Putamen (tissue), 1 donor: ENCODE measurements at regions not wholly inside any gene's neighbourhood (a gene's known extent, or its start where the extent isn't known, plus 50 kb on each side); places are given as distances from the start of the nearest gene placed in this dataset.
"Not testable (repeated sequence)": the region's sequence is repeated elsewhere in the genome, so short reads cannot be mapped to it uniquely, and the experiment has no call there.

Source experiments
- DNase-seq: peaks from one replicate; pipeline ENCODE4 v3.0.0-alpha.2; 2016; ENCODE audit warnings: low spot score

DNA sequence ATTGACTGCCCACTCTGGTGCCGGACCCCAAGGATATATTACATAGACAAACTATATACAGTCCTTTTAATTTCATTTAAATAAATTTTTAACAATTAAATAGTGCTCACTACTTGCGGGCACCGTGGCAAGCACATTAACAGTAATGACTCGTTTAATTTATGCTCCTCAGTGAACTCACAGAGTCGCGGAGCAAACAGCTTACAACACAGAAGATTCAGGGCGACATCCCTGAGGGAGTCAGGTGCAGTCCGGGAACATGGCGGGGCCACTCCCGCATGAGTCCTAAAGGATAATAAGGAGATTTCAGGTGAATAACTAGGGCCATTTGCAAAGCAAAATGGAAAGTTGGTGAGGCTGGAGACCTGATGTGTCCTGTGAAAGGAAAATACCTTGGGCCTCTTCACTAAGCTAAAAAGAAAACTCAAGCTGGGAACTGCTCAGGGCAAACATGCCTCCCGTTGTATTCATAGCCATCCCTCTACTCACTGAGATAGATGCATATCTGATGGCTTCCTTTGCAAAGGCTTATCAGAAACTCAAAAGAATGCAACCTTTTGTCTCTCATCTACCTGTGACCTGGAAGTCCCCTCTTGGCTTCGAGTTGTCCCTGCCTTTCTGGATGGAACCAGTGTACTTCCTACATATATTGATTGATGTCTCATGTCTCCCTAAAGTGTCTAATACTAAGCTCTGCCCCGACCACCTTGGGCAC lies 125.6 kb downstream of the KLF6 start:
- no peak for DNase-seq

GRCh38 chr10:3658766-3659165 lies 126.2 kb downstream of the KLF6 start:
- no peak for DNase-seq

DNA sequence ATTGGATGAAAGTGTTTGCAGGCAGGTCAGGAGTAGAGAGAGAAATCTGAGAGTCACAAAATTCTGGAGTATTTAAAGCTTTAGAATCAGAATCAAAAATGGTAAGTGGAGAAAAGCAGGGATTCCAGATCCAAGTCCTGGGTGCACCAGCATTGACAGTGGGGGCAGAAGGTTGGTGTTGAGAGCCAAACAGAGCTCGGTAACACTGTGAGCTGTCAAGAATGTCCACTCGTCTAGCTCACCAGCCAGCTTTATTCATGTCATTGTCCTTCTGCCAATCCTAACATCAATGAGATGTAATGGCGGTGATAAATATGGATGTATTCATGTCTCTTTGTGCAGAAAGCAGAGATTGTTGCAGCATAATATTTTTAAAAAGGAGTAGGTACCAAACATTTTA lies 128.8 kb downstream of the KLF6 start:
- no peak for DNase-seq

GRCh38 chr10:3655528-3655927 lies 129.5 kb downstream of the KLF6 start:
- DNase-seq: no peak

DNA sequence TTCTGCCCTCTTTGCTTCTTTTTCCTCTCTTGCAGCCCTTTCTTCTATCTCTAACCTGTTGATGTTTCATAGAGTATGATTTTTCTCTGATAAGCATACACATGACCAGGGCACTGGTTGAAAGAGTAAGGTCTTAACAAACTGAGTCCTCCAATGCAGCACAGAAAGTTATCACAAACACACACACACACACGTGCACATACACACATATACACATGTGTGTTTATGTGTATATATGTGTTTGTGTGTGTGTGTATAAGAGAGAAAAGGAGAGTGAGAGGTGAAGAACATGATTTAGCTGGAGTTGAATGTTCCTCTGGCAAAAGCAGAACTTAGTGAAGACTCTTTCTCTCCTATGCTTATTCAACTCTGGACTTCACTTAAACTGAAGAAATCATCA lies 130.0 kb downstream of the KLF6 start:
- DNase-seq: no peak

DNA sequence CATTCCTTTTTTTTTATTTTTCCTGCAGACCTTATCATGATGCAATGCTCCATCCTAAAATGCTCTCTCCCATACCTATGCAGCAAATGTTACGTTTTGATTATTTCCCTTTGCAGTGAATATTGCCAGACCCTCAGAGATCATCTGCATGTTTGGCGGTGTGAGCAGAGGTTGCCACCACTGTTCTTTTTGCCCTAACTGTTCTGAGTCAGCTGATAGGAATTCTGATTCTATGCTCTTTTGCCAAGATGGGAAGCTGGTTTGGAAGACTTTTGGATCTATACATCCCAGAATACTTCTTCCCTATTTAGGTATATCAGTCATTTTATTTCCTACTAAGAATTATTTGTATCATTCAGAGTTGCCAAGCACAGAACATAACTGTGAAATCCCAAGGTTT lies 130.5 kb downstream of the KLF6 start:
- DNase-seq: no peak

DNA sequence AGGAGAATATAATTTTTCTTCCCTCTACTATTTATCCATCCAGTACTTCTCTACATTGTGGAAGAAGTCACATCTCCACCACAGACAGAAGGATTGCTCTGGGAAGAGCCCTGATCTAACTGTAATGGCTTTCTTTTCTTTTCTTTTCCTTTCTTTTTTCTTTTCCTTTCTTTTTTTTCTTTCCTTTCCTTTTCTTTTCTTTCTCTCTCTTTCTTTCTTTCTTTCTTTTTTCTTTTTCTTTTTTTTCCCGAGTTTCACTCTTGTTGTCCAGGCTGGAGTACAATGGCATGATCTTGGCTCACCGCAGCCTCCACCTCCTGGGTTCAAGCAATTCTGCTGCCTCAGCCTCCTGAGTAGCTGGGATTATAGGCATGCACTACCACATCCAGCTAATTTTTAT lies 131.7 kb downstream of the KLF6 start:
- DNase-seq: not testable (repeated sequence)

DNA sequence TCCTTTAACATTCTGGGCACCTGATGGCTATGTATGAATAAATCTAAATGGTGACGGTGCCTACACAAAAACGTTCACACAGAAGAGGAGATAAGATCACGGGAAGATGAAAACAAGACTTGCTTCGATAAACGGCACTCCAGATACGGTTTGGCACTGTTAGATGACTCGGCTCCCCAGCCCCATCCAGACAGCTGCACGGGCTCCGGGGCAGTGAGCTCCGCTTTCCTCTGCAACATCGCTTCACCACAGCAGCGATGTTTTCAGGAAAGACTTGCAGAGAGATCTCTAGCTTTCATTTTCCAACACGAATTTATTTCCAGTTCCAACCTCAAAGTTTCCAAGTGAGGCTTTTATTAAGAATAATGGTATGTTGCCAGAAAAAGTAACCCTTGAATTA lies 132.1 kb downstream of the KLF6 start:
- DNase-seq: no peak

GRCh38 chr10:3651969-3652653 lies 132.9 kb downstream of the KLF6 start:
- no peak for DNase-seq

- no peak for DNase-seq
Observed at GRCh38 chr10:3648576-3648975, 136.4 kb downstream of the KLF6 start.

- no peak for DNase-seq
Observed at GRCh38 chr10:3648170-3648569, 136.8 kb downstream of the KLF6 start.

DNA sequence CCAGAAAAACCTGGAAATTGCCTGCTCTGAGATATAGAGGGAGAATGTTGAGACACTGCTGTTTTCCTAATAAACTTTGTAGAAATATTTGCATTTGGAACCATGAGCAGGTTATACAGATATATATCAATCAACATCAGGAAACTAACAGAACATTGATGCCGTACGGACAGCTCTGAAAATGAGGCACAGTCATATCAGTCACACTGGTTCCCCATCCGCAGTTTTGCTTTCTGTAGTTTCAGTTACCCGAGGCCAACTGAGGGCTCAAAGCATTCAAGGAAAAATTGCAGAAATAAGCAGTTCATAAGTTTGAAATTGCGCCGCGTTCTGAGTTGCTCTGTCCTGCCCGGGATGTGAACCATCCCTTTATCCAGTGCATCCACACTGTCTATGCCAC lies 137.9 kb downstream of the KLF6 start:
- DNase-seq: no peak

- DNase-seq: no peak
Observed at GRCh38 chr10:3645406-3645805, 139.6 kb downstream of the KLF6 start.

GRCh38 chr10:3640816-3641215 lies 144.2 kb downstream of the KLF6 start:
- no peak for DNase-seq

- DNase-seq: no peak
Observed at GRCh38 chr10:3639546-3639945, 145.5 kb downstream of the KLF6 start.

DNA sequence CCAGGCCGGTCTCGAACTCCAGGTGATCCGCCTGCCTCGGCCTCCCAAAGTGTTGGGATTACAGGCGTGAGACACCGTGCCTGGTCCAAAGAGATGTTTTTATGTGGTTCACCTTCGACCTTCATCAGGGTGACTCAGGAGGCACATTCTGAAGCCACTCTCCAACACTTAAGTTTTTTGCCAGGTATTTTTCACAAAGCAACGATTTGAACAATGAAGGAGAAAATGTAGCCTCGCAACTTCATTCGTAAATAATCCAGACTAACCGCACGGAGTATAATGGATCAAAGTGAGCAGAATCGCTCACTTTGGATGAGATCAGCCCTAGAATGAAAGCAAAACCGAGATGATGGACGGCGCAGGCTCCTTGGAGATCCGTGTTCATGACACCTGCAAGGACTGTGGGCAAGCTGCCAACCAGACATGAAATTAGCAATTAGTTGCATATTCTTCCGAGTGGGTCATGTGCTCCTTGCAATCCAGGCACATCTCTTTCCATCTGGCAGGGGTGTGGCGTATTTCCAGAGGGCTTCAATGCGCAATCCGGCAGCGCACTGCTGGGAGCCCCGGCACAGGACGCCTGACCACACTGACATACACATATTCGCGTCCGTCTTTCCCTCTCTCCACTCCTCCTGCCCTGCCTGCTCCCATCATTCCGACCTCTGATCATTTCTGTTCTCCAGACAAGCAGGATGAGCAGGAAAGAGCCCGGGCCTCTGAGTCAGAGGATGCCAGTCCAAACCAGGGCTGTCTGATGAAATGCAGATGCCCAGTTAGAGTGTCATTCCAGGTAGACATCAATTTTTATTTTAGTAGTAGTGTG lies 148.4 kb downstream of the KLF6 start:
- DNase-seq: no peak

DNA sequence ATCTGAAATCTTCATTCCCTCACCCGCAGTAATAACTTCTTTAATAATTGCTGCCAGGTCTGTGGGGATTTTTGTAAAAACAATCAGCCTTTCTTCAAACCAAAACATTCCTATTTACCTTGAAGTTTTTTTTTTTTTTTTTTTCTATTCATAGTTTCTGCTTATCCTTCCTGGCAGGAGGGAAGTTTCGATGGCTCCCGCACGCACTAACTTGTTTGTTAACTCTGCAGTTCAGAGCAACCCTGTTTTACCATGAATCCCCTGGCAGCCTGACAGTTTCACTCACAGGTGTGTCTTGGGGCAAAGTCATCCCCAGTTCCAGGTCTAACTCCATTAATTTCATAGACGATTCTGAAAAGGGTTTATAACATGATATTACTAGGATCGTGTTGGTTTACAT lies 149.3 kb downstream of the KLF6 start:
- no peak for DNase-seq

GRCh38 chr10:3635211-3635671 lies 149.8 kb downstream of the KLF6 start:
- no peak for DNase-seq

GRCh38 chr10:3634646-3635045 lies 150.4 kb downstream of the KLF6 start:
- DNase-seq: not testable (repeated sequence)

- peak; percentile 34 for DNase-seq
Observed at GRCh38 chr10:3631701-3632330, 153.2 kb downstream of the KLF6 start.

DNA sequence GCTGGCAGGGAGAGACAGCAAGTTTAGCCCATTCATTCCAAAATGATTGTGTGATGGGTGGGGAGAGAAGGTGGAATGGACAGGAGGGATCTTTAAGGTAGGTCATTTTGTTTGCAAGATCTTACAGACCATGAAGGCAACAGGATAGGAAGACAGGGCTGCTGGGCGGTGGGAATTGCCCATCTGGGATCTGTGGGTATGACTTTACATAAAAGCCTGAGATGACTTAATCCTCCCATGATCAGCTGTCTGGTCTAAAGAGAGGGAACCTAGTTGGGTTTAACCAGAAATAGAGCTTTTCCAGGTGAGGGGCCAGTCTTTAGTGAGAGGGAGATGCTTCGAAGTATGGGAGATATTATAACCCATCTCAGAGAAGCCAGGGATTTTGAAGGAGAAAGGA lies 153.7 kb downstream of the KLF6 start:
- no peak for DNase-seq

- no peak for DNase-seq
Observed at GRCh38 chr10:3625959-3626751, 158.9 kb downstream of the KLF6 start.
